ENCODE measurements at regions not wholly inside any gene's neighbourhood (a gene's known extent, or its start where the extent isn't known, plus 50 kb on each side); places are given as distances from the start of the nearest gene placed in this dataset.

- ChIA-PET POLR2A (no interaction called here), CTCF (interaction anchor here (0.7 to 1.1 kb wide), 2 partner anchors 19 to 50 kb away, joined by 3 to 6 read pairs; no protein-coding TSS in a partner anchor)
- no peak for TF ChIP-seq CTCF (IDR thresholded peaks at IDR 0.05; ENCODE audit: control extremely low read depth, extremely low read depth, low read depth, missing control alignments)
- no peak for DNase-seq (ENCODE audit: extremely low spot score)
Observed at GRCh38 chr17:77381185-77381700, 240.5 kb downstream of the SEC14L1 start.

- no peak for DNase-seq (ENCODE audit: extremely low spot score)
- CTCF ChIA-PET = interaction anchor here (0.7 to 1.1 kb wide), 2 partner anchors 19 to 51 kb away, joined by 3 to 6 read pairs; no protein-coding TSS in a partner anchor
- TF ChIP-seq CTCF (IDR thresholded peaks at IDR 0.05; ENCODE audit: control extremely low read depth, extremely low read depth, low read depth, missing control alignments) = no peak
- POLR2A ChIA-PET = no interaction called here
Observed at GRCh38 chr17:77381731-77382130, 241.0 kb downstream of the SEC14L1 start.

GRCh38 chr17:77382356-77382911, 241.7 kb downstream of the SEC14L1 start:
- no peak for TF ChIP-seq CTCF (IDR thresholded peaks at IDR 0.05; ENCODE audit: control extremely low read depth, extremely low read depth, low read depth, missing control alignments)
- ChIA-PET CTCF (interaction anchor here (0.7 to 1.2 kb wide), 3 partner anchors 18 to 112 kb away, joined by 3 to 6 read pairs (median 3); no protein-coding TSS in a partner anchor), POLR2A (no interaction called here)
- no peak for DNase-seq (ENCODE audit: extremely low spot score)

- DNase-seq (ENCODE audit: extremely low spot score) = no peak
- TF ChIP-seq CTCF (IDR thresholded peaks at IDR 0.05; ENCODE audit: control extremely low read depth, extremely low read depth, low read depth, missing control alignments) = no peak
- CTCF ChIA-PET = interaction anchor here (1.2 kb wide), 1 partner anchor 111 kb away, joined by 3 read pairs; no protein-coding TSS in a partner anchor
- POLR2A ChIA-PET = no interaction called here
Observed at GRCh38 chr17:77382966-77383612, 242.3 kb downstream of the SEC14L1 start.

DNA sequence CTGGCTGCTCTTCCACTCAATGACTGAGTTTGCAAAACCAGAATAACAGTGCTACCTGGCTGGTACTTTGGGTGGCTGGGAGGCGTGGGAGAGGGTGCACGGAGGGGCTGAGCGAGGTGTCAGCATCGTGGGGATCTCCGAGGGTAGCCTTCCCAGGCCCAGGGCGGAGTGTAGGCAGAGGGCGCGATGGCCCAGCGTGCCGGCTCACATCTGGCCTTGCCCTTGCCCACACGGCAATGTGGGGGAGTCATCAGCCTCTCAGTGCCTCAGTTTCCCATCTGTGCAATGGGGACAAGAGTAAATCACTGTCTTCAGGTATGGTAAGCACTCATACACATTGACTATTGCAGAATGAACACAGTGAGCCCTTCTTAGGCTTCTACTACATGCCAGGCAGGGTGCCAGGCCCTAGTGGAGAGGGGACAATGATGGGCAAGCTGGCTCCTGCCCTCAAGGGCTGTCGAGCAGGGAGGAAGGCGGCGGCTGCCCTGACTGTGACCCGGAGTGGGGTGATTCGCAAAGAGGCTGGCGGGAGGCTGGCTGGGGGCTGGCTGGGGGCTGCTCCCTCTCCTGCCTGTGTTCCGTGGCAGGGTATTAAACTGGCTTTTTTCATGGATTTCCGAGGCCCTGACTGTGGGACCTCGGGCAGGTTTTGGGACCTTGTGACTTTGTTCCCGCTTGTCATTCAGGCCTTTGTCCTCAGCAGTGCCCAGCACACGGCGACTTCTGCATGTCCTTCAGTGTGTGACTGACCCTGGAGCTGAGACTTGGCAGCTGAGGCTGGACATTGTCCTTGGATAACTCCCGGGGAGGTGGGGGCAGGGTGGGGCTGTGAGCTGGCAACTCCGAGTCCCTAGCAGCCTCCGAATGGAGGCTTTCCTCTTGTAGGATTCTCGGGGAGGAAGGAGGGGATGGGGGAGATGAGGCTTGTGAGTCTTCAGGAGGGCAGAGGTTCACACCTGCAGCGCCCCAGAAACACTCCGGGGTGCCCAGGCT, 243.1 kb downstream of the SEC14L1 start:
- ChIA-PET CTCF (interaction anchor here (1.2 kb wide), 1 partner anchor 111 kb away, joined by 3 read pairs; no protein-coding TSS in a partner anchor), POLR2A (no interaction called here)
- no peak for TF ChIP-seq CTCF (IDR thresholded peaks at IDR 0.05; ENCODE audit: control extremely low read depth, extremely low read depth, low read depth, missing control alignments)
- no peak for DNase-seq (ENCODE audit: extremely low spot score)
